ENCODE measurements at regions not wholly inside any gene's neighbourhood (a gene's known extent, or its start where the extent isn't known, plus 50 kb on each side); places are given as distances from the start of the nearest gene placed in this dataset.

- no peak overlapping the region for H3K56ac ChIP-seq (ENCODE audit: insufficient read length, low read depth, low read length)
Observed at GRCh38 chr1:200304171-200304570, 105.7 kb downstream of the ZNF281 start.

More at GRCh38 chr1:200304171-200304570, 105.7 kb downstream of the ZNF281 start:
- no peaks in the 10 kb centered on the region for H4K20me1 ChIP-seq (ENCODE audit: control insufficient read depth, insufficient read depth, insufficient read length)
- H3K23me2 ChIP-seq (ENCODE audit: insufficient read length, low read depth, low read length, poor library complexity, severe bottlenecking) = peaks cover 11% of the 10 kb centered on the region
- H2BK5ac ChIP-seq (ENCODE audit: insufficient read length, low read length) = no peak overlapping the region
- H3K4me3 Mint-ChIP-seq = no peak overlapping the region
- H3K4me1 Mint-ChIP-seq = peaks cover 25 to 26% of the 10 kb centered on the region in 2 experiments
- H2BK15ac ChIP-seq (ENCODE audit: low read depth, low read length) = no peak overlapping the region
- H3K79me1 ChIP-seq (ENCODE audit: insufficient read depth, low read depth, low read length, poor library complexity, severe bottlenecking) = no peaks in the 10 kb centered on the region
- H3K9me3 Mint-ChIP-seq = no peaks in the 10 kb centered on the region
- H2BK120ac ChIP-seq (ENCODE audit: low read depth, low read length, poor library complexity, severe bottlenecking) = no peak overlapping the region
- H3K4ac ChIP-seq (ENCODE audit: low read depth, low read length) = no peak overlapping the region
- H2AFZ ChIP-seq (ENCODE audit: low read length) = no peak overlapping the region
- H3K27ac ChIP-seq (ENCODE audit: insufficient read length, low read depth, low read length) = no peak overlapping the region
- H2BK20ac ChIP-seq (ENCODE audit: low read depth, low read length, poor library complexity, severe bottlenecking) = no peak overlapping the region
- no peaks in the 10 kb centered on the region; the same call in 1 of the 2 replicates for H3K27me3 ChIP-seq (ENCODE audit: insufficient read depth, low read length)
- no peak for TF ChIP-seq CTCF (conservative IDR thresholded peaks at IDR 0.05)
- peaks cover 47% of the 10 kb centered on the region for H3K27me3 Mint-ChIP-seq (ENCODE audit: low read depth)
- no peak overlapping the region for H3K18ac ChIP-seq (ENCODE audit: insufficient read length, low read depth, low read length)
- no peak overlapping the region for H2AK5ac ChIP-seq (ENCODE audit: insufficient read length, low read length)
- no peak overlapping the region for H3K27ac Mint-ChIP-seq
- H4K8ac ChIP-seq (replicated peaks; ENCODE audit: insufficient read length, low read depth, low read length) = no peak overlapping the region
- no peak overlapping the region for H2BK12ac ChIP-seq (ENCODE audit: insufficient read length, low read depth, low read length)
- no peak for DNase-seq
- H3K14ac ChIP-seq (ENCODE audit: insufficient read depth, low read length) = no peak overlapping the region
- H4K91ac ChIP-seq (ENCODE audit: insufficient read length, low read depth, low read length) = no peak overlapping the region
- H3K4me1 ChIP-seq (ENCODE audit: insufficient read depth, low read length) = peaks cover 3% of the 10 kb centered on the region
- no peaks in the 10 kb centered on the region for H3K9me3 ChIP-seq (ENCODE audit: control insufficient read depth, low read depth, low read length)
- no CpG with 5 or more reads among the region's 1 CpG for WGBS (ENCODE audit: extremely low coverage, insufficient read length, low lambda C conversion rate)
- no peaks in the 10 kb centered on the region for H3K36me3 Mint-ChIP-seq (ENCODE audit: insufficient read depth in 1 of 3, low read depth in 3 of 3)
- no peak overlapping the region for H3K23ac ChIP-seq (ENCODE audit: insufficient read length, low read depth, low read length)
- H3K9ac ChIP-seq (ENCODE audit: extremely low read depth, insufficient read length, low read length) = no peak overlapping the region
- no peak overlapping the region for H4K5ac ChIP-seq (ENCODE audit: insufficient read length, low read depth, low read length)
- H3T11ph ChIP-seq (ENCODE audit: low read length) = no peak overlapping the region
- no peaks in the 10 kb centered on the region for H3K79me2 ChIP-seq (ENCODE audit: insufficient read depth, low read length)
- no peak overlapping the region for H3K4me2 ChIP-seq (ENCODE audit: insufficient read depth, insufficient read length, low read length)

All from H9 (cell line).